ENCODE measurements at regions not wholly inside any gene's neighbourhood (a gene's known extent, or its start where the extent isn't known, plus 50 kb on each side); places are given as distances from the start of the nearest gene placed in this dataset.

DNA sequence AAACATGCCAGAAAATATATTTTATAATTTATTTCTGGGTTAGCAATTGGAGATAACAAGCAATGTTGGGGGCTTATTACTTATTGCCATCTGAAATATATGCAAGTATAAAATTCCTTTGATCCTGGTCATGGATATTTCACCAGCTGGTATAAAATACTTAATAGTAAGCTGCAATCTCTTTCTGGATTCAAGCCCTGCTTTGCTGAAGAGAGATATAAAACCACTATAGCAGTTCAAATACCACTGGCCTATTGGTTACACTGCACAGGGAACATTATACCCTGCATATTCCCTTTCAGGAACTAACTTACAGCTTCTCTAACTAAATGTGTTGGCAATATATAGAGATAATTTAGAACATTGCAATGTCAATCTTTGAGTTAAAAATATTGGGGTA, 546.2 kb upstream of the ATP2B1 start:
- TF ChIP-seq, protein P1, sequence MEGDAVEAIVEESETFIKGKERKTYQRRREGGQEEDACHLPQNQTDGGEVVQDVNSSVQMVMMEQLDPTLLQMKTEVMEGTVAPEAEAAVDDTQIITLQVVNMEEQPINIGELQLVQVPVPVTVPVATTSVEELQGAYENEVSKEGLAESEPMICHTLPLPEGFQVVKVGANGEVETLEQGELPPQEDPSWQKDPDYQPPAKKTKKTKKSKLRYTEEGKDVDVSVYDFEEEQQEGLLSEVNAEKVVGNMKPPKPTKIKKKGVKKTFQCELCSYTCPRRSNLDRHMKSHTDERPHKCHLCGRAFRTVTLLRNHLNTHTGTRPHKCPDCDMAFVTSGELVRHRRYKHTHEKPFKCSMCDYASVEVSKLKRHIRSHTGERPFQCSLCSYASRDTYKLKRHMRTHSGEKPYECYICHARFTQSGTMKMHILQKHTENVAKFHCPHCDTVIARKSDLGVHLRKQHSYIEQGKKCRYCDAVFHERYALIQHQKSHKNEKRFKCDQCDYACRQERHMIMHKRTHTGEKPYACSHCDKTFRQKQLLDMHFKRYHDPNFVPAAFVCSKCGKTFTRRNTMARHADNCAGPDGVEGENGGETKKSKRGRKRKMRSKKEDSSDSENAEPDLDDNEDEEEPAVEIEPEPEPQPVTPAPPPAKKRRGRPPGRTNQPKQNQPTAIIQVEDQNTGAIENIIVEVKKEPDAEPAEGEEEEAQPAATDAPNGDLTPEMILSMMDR (IDR thresholded peaks at IDR 0.05; ENCODE audit: insufficient read depth, low read depth, low read length) = no peak
- TF ChIP-seq EZH2 (IDR thresholded peaks at IDR 0.05; ENCODE audit: insufficient read depth, low read length) = no peak
